Urinary bladder (tissue), 3 donors: ENCODE measurements at regions not wholly inside any gene's neighbourhood (a gene's known extent, or its start where the extent isn't known, plus 50 kb on each side); places are given as distances from the start of the nearest gene placed in this dataset.

Experiments
- DNase-seq: peaks from one replicate; pipeline ENCODE4 v3.0.0-alpha.2; 2015; ENCODE audit errors: extremely low spot score
- H3K27ac ChIP-seq: one replicate; pipeline ENCODE4 v1.5.1; 2013; ENCODE audit warnings: low read depth, mild to moderate bottlenecking, moderate library complexity
- H3K36me3 ChIP-seq: one replicate; pipeline ENCODE4 v1.6.1; 2013; ENCODE audit warnings: mild to moderate bottlenecking, moderate library complexity; ENCODE audit not compliant: insufficient read depth
- H3K4me1 ChIP-seq: one replicate; pipeline ENCODE4 v1.6.1; 2013; ENCODE audit warnings: mild to moderate bottlenecking, moderate library complexity; ENCODE audit not compliant: insufficient read depth
- H3K4me3 ChIP-seq: one replicate; pipeline ENCODE4 v1.5.1; 2013; ENCODE audit warnings: low read depth, low read length
- WGBS: extraction: QIAGEN DNeasy Blood & Tissue Kit; methylation state at CpG from one replicate; pipeline ENCODE4 v1.1.7; 2013; 5-methylcytosine and 5-hydroxymethylcytosine counted together
- donor health status: healthy with polysubstance abuse.
- donor health status: healthy.

DNA sequence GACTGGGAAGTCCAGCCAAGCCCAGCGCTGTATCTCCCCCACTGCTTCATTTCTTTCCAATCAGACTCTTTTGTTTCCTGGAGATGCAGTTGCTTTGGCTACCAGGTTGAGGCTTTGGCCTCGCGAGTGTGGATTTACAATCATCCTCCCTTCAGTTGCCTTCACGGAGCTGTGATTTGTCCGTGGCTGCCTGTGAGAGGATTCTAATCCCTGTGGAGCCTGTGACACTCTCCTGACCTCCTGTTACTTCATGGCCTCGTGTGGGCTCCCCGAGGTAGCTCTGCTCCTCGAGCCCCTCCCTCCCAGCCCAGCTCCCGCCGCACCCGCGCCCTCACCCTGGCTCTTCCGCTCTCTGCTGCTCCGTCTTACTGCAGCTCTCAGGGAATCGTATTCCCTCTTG lies 107.2 kb upstream of the STC2 start:
- no peak overlapping the region for H3K27ac ChIP-seq
- no peak overlapping the region for H3K4me3 ChIP-seq
- WGBS, result 33% methylated on average over 15 of the region's 15 CpGs
- H3K4me1 ChIP-seq, result no peaks in the 10 kb centered on the region
- DNase-seq, result no peak
- no peaks in the 10 kb centered on the region for H3K36me3 ChIP-seq

DNA sequence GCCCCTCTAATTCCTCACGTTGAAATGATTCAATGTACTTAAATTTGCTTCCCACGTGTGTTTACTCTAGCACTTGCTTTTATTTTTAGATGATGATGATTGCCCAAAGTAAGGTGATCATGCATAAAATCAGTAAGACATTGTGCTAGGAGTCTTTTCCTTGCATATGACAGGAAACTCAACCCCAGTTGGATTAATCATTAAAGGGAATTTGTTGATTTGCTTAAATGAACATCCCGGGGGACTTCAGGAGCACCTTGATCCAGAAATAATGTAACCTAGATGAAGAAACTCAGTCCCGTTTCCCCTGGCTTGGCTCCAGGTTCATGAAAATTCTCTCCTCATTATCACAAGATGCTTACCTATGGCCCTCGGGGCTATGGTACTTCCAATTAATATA lies 106.1 kb upstream of the STC2 start:
- Histone ChIP-seq H3K4me3 (no peak overlapping the region), H3K4me1 (no peaks in the 10 kb centered on the region), H3K27ac (no peak overlapping the region), H3K36me3 (no peaks in the 10 kb centered on the region)
- WGBS, result 83% methylated on average over 5 of the region's 5 CpGs
- no peak for DNase-seq

DNA sequence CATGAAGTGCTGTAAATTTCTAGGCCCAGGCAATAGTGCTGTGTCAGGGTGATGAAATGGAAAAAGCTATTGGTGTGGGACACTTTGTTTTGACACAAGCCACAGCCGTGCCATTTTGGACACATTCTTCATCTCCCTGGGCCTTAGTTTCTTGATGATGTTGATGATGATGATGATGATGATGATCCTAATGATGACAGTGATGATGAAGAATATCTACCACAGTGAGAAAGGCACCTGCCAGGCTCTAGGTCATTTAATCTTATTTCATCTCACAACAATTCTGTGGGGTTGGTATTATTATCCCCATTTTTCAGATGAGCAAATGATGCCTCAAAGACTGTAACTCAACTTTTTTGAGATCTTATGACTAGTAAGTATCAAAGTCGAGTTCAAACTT lies 102.2 kb upstream of the STC2 start:
- no peak for DNase-seq

DNA sequence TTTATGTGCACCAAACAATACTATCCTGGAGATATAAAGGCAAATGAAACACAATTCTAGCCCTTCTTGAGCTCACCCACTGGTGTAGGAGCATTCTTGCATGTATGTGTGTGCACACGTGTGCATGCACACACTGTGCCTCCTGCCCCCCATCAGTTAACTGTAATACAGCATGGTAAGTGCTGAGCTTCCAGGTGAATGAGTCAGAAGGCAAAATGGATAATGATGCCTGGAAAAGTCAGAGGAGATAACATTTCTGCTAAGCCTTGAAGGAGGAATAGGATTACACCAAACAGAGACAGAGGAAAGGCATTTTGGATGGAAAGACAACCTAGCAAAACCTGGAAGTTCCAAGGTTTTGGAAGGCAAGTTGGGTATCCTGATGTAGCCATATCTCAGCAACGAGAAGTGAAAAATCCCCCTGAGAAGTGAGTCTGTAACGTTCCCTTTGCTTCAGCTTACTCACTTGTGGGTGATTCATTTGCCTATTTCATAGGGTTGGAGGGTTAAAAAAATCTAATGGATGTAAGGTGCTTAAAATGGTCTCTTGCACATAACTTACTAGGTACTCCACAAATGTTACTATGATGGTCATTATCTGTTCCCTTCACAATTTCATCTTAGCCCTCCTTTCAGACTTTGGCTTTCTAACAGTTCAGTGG lies 101.4 kb upstream of the STC2 start:
- Histone ChIP-seq H3K36me3 (no peaks in the 10 kb centered on the region), H3K27ac (no peak overlapping the region), H3K4me3 (no peak overlapping the region), H3K4me1 (no peaks in the 10 kb centered on the region)
- WGBS, result 80% methylated on average over 3 of the region's 3 CpGs
- no peak for DNase-seq

More for the DNA sequence above, 102.2 kb upstream of the STC2 start:
- Histone ChIP-seq H3K27ac (no peak overlapping the region), H3K4me1 (no peaks in the 10 kb centered on the region), H3K4me3 (no peak overlapping the region), H3K36me3 (no peaks in the 10 kb centered on the region)
- WGBS, result 86% methylated on average over 2 of the region's 2 CpGs

DNA sequence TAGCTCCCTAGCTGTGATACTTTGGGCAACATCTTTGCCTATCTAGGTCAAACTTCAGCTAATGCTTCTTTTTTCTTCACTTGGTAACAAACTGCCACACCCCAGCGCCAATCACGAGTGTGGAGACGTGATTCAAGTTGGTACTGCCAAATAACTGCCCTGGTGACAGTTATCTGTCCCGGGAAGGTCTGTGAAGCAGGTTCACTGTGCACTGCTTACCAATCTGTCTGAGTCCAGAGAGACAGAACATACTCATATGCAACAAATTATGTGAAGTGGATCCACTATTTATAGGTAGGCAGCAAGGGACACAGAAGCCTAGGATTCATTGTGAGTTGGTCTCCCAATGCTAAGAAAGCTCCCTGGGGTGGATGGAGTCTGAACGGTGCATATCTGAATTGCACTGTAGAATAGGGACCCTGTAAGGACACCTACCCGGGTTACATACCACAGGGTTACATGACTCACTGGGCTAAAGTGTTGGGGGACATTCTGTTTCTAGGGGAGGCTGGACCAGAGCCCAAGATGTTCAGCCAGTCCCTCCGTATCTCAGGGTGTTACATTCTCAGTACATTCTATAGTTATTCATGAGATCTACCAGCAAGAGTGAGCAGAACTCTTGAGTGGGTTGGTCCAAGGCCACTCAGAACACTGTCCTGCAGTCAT lies 95.4 kb upstream of the STC2 start:
- WGBS, result 84% methylated on average over 7 of the region's 7 CpGs

DNA sequence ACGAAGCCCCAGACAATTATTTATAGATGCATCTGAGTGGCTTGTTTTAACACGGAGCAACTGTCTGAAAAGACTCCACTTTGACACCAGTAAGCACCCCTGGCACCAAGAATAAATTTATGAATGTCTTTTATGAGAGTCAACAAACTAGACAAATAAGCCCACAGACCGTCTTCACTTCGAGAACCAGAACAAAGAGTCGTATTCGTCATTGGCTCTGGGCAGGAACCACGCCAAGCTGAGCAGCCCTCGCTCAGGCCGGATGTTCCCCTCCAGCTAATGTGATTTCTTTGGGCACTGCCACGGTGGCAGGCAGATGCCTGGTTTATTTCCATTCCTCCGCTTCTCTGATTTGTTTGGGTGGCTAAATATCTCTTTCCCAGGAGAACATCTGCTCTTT lies 91.9 kb upstream of the STC2 start:
- 59% methylated on average over 11 of the region's 11 CpGs for WGBS
- no peak overlapping the region for H3K27ac ChIP-seq

More for the DNA sequence above, 95.4 kb upstream of the STC2 start:
- Histone ChIP-seq H3K36me3 (no peaks in the 10 kb centered on the region), H3K4me1 (no peaks in the 10 kb centered on the region), H3K4me3 (no peak overlapping the region), H3K27ac (no peak overlapping the region)
- no peak for DNase-seq

DNA sequence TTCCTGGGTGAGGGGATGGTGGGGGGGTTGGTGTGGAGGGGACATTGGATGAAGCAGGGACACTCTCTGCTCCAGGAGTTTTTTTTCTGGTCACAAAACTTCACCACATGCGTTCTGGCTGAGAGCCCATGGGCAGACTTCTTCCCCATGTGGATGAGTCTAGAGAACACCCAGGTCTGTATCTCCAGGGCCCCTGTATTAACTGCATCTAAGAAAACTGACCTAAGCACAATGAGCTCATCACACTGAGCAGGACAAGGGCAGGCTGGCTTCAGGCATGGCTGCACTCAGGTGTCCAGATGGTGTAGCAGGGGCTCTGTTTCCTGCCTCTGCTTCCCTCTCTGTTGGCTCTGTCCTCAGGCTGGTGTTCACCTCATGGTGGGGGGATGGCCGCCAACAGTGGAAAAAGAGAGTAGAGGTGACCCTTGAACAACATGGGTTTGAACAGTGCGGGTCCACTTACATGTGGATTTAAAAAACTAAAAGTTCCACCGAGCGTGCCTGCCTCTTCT lies 85.3 kb upstream of the STC2 start:
- WGBS, result 96% methylated on average over 5 of the region's 5 CpGs
- Histone ChIP-seq H3K36me3 (no peaks in the 10 kb centered on the region), H3K4me3 (no peak overlapping the region), H3K4me1 (no peaks in the 10 kb centered on the region), H3K27ac (no peak overlapping the region)
- no peak for DNase-seq

More for the DNA sequence above, 91.9 kb upstream of the STC2 start:
- H3K36me3 ChIP-seq, result no peaks in the 10 kb centered on the region
- no peaks in the 10 kb centered on the region for H3K4me1 ChIP-seq
- DNase-seq, result no peak
- H3K4me3 ChIP-seq, result no peak overlapping the region

DNA sequence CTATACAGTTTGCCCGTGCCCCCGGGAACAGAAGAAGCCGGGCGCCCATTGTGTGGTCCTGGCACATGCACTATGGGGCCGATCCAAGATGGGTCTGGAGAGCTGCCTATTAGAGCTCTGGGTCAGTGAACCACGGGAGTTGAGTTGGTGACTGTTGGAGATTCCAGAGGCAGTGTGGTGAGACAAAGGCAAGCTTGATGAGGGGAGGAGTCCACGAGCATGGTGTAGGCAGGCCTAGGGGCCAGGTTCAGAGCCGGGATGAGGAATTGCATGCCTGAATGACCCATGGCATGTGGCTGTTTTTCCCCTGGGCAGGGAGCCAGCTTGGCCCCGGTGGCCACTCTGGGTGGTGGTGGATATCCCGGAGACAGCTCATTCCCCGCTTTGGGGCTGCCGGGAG lies 84.4 kb upstream of the STC2 start:
- 80% methylated on average over 12 of the region's 12 CpGs for WGBS
- Histone ChIP-seq H3K4me3 (no peak overlapping the region), H3K4me1 (no peaks in the 10 kb centered on the region), H3K27ac (no peak overlapping the region), H3K36me3 (no peaks in the 10 kb centered on the region)
- no peak for DNase-seq

DNA sequence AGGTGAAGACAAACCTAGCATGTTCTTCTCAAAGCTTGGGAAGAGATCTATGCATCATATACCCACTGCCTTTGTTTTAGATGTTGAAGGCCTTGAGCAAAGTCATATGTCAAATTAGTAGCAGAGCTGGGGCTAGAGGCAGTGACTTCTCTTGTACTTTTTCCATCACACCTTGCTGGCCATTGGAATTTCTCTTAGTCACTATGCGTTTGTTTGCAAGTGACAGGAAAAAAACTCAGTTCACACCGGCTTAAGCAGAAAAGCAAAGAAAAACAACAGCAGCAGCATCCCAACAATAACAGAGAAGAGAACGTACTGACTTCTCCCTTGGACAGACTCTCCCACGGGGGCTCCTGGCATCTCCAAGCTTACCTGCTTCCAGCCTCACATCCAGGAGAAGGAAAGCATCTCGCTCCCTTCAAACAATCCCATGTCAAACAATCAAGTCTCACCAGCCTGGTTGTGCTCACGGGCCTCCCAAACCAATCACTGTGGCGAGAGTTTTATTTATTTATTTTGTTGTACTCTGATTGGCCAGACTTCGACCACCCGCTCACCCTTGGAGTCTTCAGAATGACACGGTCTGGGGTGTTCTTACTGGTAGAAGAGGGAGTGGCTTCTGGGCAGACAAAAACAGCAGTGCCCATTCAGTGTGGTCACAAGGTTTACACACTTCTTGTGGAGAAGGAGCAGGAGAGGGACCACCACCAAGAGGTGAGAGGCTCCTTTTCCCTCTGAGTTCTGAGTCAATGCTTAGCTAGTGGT lies 83.8 kb upstream of the STC2 start:
- WGBS, result 78% methylated on average over 10 of the region's 10 CpGs
- Histone ChIP-seq H3K4me1 (no peaks in the 10 kb centered on the region), H3K36me3 (no peaks in the 10 kb centered on the region), H3K27ac (no peak overlapping the region), H3K4me3 (no peak overlapping the region)
- DNase-seq, result no peak

DNA sequence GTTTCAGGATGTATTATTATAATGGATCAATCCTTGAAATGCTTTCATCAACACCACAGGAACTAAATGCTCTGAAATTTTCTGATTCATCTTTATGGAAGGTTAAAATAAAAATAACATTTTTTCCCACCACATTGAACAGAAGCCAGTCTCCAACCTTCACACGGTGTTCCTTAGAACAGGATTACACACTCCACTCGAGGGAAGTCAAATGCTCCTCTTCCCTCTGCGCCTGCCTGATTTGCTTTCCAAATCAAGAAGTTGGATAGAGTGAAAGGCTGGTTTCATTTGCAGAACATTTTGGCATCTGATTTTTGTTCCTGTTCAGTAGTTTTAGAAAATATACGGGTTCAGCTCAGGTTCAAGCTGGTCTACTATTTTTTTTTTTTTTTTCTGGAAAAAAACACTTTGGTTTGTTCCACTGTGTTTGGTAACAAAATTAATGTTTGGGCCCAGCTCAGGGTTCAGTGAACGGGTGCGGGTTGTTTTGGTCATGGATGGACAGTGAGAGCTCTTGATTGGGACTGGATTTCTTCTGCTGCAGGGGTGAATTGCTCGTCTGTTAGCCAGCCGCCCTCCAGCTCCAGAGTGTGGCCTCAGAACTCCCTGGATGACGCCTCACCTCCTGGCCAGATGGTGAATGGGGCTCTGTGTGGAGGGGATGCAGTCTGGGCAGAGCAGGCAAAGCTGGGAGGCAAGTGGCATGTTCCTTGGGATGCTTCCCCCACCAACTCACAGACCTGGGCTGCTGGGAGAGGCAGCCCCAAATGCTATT lies 82.4 kb upstream of the STC2 start:
- WGBS, result 85% methylated on average over 9 of the region's 9 CpGs
- Histone ChIP-seq H3K4me3 (no peak overlapping the region), H3K27ac (no peak overlapping the region)

DNA sequence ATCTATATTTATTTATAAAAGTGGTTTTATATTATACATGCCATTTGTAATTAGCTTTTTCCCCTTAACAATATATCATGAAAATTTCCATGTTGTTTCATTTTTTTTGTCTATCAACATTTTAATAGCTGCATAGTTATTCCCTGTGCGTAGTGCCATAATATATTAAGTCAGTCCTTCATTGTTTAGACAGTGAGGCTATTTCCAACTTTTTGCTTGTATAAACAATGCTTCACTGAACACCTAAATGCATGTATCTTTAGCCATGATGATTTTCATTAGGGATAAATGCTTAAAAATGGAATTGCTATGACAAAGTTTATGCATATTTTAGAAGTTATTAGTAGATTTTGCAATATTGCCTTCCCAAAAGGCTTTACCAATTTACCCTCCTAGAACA lies 80.7 kb upstream of the STC2 start:
- Histone ChIP-seq H3K27ac (no peak overlapping the region), H3K36me3 (no peaks in the 10 kb centered on the region), H3K4me1 (no peaks in the 10 kb centered on the region), H3K4me3 (no peak overlapping the region)
- DNase-seq, result no peak
- WGBS, result 31% methylated on average over 1 of the region's 1 CpG

More for the DNA sequence above, 82.4 kb upstream of the STC2 start:
- no peaks in the 10 kb centered on the region for H3K4me1 ChIP-seq
- DNase-seq, result no peak
- H3K36me3 ChIP-seq, result no peaks in the 10 kb centered on the region

DNA sequence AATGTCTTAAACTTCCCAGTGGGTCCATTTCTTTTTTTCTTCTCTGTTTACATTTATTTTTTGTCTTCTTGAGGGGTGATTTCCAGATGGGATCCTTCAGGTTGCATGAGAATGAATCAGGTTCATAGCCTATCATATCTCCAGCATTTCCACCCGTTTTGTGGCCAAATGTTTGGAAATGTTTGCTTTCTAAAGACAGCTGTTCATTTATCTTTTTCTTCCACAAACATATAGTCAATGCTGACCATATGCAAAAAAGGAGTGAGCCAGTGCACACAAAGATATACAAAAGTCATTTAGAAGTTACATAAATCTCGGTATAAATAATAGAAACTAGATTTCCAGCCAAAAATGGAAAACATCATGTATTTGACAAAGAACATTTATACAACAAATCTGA lies 71.6 kb upstream of the STC2 start:
- no peak overlapping the region for H3K4me3 ChIP-seq
- no peak for DNase-seq
- no peaks in the 10 kb centered on the region for H3K36me3 ChIP-seq
- H3K4me1 ChIP-seq, result no peaks in the 10 kb centered on the region
- H3K27ac ChIP-seq, result no peak overlapping the region
- 42% methylated on average over 2 of the region's 2 CpGs for WGBS

DNA sequence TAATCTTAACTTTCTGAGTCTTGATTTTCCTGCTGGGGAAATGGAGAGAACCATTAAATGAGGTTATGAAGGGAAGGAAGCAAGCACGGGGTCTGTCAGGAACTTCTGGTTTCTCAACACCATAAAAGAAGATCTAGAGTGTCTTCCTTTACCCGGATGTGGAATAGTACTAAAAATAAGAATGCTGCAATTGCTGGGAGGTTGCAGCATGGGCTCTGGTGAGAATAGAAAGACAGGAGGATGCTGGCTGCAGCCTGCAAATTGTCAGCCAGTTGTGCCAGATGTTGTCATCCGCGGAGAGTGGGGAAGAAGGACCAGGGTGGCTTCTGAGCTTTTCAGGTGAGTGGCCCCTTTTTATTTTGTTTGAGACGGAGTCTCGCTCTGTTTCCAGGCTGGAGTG lies 69.3 kb upstream of the STC2 start:
- no peaks in the 10 kb centered on the region for H3K4me1 ChIP-seq
- H3K36me3 ChIP-seq, result no peaks in the 10 kb centered on the region
- DNase-seq, result no peak
- no peak overlapping the region for H3K4me3 ChIP-seq
- no peak overlapping the region for H3K27ac ChIP-seq
- WGBS, result 60% methylated on average over 6 of the region's 6 CpGs
